ENCODE measurements at regions not wholly inside any gene's neighbourhood (a gene's known extent, or its start where the extent isn't known, plus 50 kb on each side); places are given as distances from the start of the nearest gene placed in this dataset.

GRCh38 chr12:97200181-97200580 lies 262.4 kb upstream of the RMST start:
- TF ChIP-seq CTCF (IDR thresholded peaks at IDR 0.05), result no peak
- TF ChIP-seq POLR2A (IDR thresholded peaks at IDR 0.05), result no peak
